OCI-LY7 (cell line): ENCODE measurements at regions not wholly inside any gene's neighbourhood (a gene's known extent, or its start where the extent isn't known, plus 50 kb on each side); places are given as distances from the start of the nearest gene placed in this dataset.

Experiments used
- CTCF ChIP-seq: fragments of 200-600 bp; sonication (generic); conservative IDR thresholded peaks from 2 replicates; pipeline ENCODE4 v1.5.1; 2014; ENCODE audit warnings: mild to moderate bottlenecking, antibody characterized with exemption, low read length, moderate library complexity, mixed read lengths
- EZH2phosphoT487 ChIP-seq: fragments of 200-600 bp; sonication (generic); IDR thresholded peaks from 2 replicates; pipeline ENCODE4 v1.6.1; 2018; ENCODE audit warnings: low read depth, borderline replicate concordance, mild to moderate bottlenecking, mixed run types, antibody characterized with exemption, low read length, moderate library complexity, mixed read lengths

- TF ChIP-seq CTCF (no peak), EZH2phosphoT487 (no peak)
Measured at GRCh38 chr21:18104802-18105201, 139.8 kb upstream of the CHODL start.
